ENCODE measurements at regions not wholly inside any gene's neighbourhood (a gene's known extent, or its start where the extent isn't known, plus 50 kb on each side); places are given as distances from the start of the nearest gene placed in this dataset.

DNA sequence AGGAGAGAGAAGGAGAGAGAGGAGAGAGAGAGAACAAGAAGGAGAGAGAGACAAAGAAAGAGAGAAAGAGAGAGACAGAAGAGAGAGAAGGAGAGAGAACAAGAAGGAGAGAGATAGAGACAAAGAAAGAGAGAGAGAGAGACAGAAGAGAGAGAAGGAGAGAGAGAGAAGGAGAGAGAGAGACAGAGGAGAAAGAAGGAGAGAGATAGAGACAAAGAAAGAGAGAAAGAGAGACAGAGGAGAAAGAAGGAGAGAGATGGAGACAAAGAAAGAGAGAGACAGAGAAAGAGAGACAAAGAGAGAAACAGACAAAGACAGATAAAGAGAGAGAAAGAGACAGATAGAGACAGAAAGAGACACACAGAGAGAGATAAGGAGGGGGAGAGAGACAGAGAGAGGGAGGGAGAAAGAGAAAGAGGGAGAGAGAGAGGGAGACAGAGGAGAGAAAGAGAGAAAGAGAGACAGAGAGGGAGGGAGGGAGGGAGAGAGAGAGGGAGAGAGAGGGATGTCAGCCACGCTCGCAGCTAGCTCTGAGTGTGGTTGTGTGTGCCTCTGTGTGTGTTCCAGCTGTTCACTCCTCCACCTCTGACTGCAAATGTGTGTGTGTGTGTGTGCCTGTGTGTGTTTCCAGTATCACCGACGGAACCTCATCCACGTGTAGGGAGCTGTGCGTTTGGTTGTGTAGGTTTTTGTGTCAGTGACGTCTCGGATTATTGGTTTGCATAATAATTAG is 105.8 kb downstream of the CRLF2 start:
- no peaks in the 10 kb centered on the region; the same call in 1 of the 3 replicates for H3K9me3 ChIP-seq (replicated peaks; ENCODE audit: control insufficient read depth, insufficient read depth, low read length)
- POLR2A ChIA-PET, result no interaction called here
- H4K20me1 ChIP-seq (ENCODE audit: control insufficient read depth, insufficient read depth), result no peaks in the 10 kb centered on the region
- TF ChIP-seq SMAD1 (IDR thresholded peaks at IDR 0.05; ENCODE audit: low read depth, partially characterized antibody) (no peak), BHLHE40 (IDR thresholded peaks at IDR 0.05; ENCODE audit: borderline replicate concordance in 1 of 2, low read depth in 2 of 2, low read length in 1 of 2) (no peak), ZBTB40 (IDR thresholded peaks at IDR 0.05; ENCODE audit: borderline replicate concordance) (no peak), FOS (IDR thresholded peaks at IDR 0.05; ENCODE audit: borderline replicate concordance, extremely low read depth, insufficient read length) (no peak), ELK1 (IDR thresholded peaks at IDR 0.05; ENCODE audit: low read depth, low read length) (no peak), RFX5 (IDR thresholded peaks at IDR 0.05; ENCODE audit: low read depth, low read length) (no peak), NRF1 (conservative IDR thresholded peaks at IDR 0.05; ENCODE audit: low read depth, low read length) (no peak), RCOR1 (conservative IDR thresholded peaks at IDR 0.05; ENCODE audit: low read depth, low read length) (no peak), PAX8 (IDR thresholded peaks at IDR 0.05) (no peak), POLR2AphosphoS5 (IDR thresholded peaks at IDR 0.05; ENCODE audit: low read length) (no peak), POLR2AphosphoS2 (IDR thresholded peaks at IDR 0.05; ENCODE audit: low read depth, low read length) (no peak)
- TF ChIP-seq, protein P1, sequence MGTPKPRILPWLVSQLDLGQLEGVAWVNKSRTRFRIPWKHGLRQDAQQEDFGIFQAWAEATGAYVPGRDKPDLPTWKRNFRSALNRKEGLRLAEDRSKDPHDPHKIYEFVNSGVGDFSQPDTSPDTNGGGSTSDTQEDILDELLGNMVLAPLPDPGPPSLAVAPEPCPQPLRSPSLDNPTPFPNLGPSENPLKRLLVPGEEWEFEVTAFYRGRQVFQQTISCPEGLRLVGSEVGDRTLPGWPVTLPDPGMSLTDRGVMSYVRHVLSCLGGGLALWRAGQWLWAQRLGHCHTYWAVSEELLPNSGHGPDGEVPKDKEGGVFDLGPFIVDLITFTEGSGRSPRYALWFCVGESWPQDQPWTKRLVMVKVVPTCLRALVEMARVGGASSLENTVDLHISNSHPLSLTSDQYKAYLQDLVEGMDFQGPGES (IDR thresholded peaks at IDR 0.05), result no peak
- TF ChIP-seq, protein P2, sequence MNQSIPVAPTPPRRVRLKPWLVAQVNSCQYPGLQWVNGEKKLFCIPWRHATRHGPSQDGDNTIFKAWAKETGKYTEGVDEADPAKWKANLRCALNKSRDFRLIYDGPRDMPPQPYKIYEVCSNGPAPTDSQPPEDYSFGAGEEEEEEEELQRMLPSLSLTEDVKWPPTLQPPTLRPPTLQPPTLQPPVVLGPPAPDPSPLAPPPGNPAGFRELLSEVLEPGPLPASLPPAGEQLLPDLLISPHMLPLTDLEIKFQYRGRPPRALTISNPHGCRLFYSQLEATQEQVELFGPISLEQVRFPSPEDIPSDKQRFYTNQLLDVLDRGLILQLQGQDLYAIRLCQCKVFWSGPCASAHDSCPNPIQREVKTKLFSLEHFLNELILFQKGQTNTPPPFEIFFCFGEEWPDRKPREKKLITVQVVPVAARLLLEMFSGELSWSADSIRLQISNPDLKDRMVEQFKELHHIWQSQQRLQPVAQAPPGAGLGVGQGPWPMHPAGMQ (IDR thresholded peaks at IDR 0.05; ENCODE audit: borderline replicate concordance), result no peak
- TF ChIP-seq, protein P3, sequence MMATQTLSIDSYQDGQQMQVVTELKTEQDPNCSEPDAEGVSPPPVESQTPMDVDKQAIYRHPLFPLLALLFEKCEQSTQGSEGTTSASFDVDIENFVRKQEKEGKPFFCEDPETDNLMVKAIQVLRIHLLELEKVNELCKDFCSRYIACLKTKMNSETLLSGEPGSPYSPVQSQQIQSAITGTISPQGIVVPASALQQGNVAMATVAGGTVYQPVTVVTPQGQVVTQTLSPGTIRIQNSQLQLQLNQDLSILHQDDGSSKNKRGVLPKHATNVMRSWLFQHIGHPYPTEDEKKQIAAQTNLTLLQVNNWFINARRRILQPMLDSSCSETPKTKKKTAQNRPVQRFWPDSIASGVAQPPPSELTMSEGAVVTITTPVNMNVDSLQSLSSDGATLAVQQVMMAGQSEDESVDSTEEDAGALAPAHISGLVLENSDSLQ (IDR thresholded peaks at IDR 0.05), result no peak
- no peak overlapping the region for H3K4me2 ChIP-seq (ENCODE audit: control insufficient read depth, insufficient read depth)
- BruUV-seq (replicated peaks), result no TSS peak
- RAD21 ChIA-PET (ENCODE audit: unreplicated experiment), result no interaction called here
- DNase-seq (ENCODE audit: low read depth, low spot score), result no peak
- H3K4me1 ChIP-seq (ENCODE audit: control insufficient read depth, insufficient read depth, low read length), result no peaks in the 10 kb centered on the region; the same call in 1 of the 2 replicates
- no peak overlapping the region for H2AFZ ChIP-seq (ENCODE audit: control insufficient read depth, low read depth, low read length)
- no peaks in the 10 kb centered on the region for H3K36me3 ChIP-seq (ENCODE audit: control insufficient read depth in 2 of 2, insufficient read depth in 2 of 2, low read length in 1 of 2)
- H3K27me3 ChIP-seq (replicated peaks in 1 of 2; ENCODE audit: control insufficient read depth in 2 of 2, insufficient read depth in 2 of 2, low read length in 1 of 2), result no peaks in the 10 kb centered on the region
- no peak for FAIRE-seq
- no peak overlapping the region for H3K9ac ChIP-seq (ENCODE audit: control insufficient read depth, insufficient read depth, low read length)
- ATAC-seq, result no peak; the same call in 2 of the 3 replicates
- CTCF ChIA-PET, result no interaction called here
- 27% methylated on average over 8 of the region's 8 CpGs for WGBS (ENCODE audit: insufficient coverage, insufficient replicate concordance, low lambda C conversion rate, missing lambda C conversion rate)
- in situ Hi-C loops (cut with MboI) (no loop called here), intact Hi-C loops (cut with micrococcal nuclease; ENCODE audit: unreplicated experiment) (no loop called here)
- no peak overlapping the region for H3K27ac ChIP-seq (ENCODE audit: control insufficient read depth, insufficient read depth)
- no peaks in the 10 kb centered on the region for H3K79me2 ChIP-seq (ENCODE audit: control insufficient read depth, insufficient read depth, low read length)
- SMC1A ChIA-PET (ENCODE audit: uncharacterized antibody, unreplicated experiment), result no interaction called here
- H3K4me3 ChIP-seq, result no peak overlapping the region
